ENCODE measurements at regions not wholly inside any gene's neighbourhood (a gene's known extent, or its start where the extent isn't known, plus 50 kb on each side); places are given as distances from the start of the nearest gene placed in this dataset.

GRCh38 chr15:93861956-93862741 is 369.2 kb upstream of the MCTP2 start:
- no peak for DNase-seq

- no peak for DNase-seq
Observed at GRCh38 chr15:93861413-93861812, 369.9 kb upstream of the MCTP2 start.

GRCh38 chr15:93860701-93861100 is 370.7 kb upstream of the MCTP2 start:
- DNase-seq: no peak

GRCh38 chr15:93859176-93859575 is 372.2 kb upstream of the MCTP2 start:
- no peak for DNase-seq

- no peak for DNase-seq
Observed at GRCh38 chr15:93855181-93855826, 376.1 kb upstream of the MCTP2 start.

GRCh38 chr15:93854088-93854487 is 377.3 kb upstream of the MCTP2 start:
- no peak for DNase-seq

- no peak for DNase-seq
Observed at GRCh38 chr15:93852761-93853160, 378.6 kb upstream of the MCTP2 start.

- DNase-seq: no peak
Observed at GRCh38 chr15:93848490-93848889, 382.9 kb upstream of the MCTP2 start.

- no peak for DNase-seq
Observed at GRCh38 chr15:93848076-93848475, 383.3 kb upstream of the MCTP2 start.

GRCh38 chr15:93846148-93846547 is 385.2 kb upstream of the MCTP2 start:
- no peak for DNase-seq

- no peak for DNase-seq
Observed at GRCh38 chr15:93837450-93837849, 393.9 kb upstream of the MCTP2 start.

GRCh38 chr15:93835344-93835743 is 396.0 kb upstream of the MCTP2 start:
- no peak for DNase-seq

- DNase-seq: no peak
Observed at GRCh38 chr15:93831641-93832040, 399.7 kb upstream of the MCTP2 start.

GRCh38 chr15:93830221-93831080 is 400.9 kb upstream of the MCTP2 start:
- DNase-seq: no peak

GRCh38 chr15:93829115-93829870 is 402.1 kb upstream of the MCTP2 start:
- no peak for DNase-seq

- no peak for DNase-seq
Observed at GRCh38 chr15:93826790-93827189, 404.6 kb upstream of the MCTP2 start.

- no peak for DNase-seq
Observed at GRCh38 chr15:93826293-93826692, 405.1 kb upstream of the MCTP2 start.

- DNase-seq: no peak
Observed at GRCh38 chr15:93825682-93826081, 405.7 kb upstream of the MCTP2 start.

- no peak for DNase-seq
Observed at GRCh38 chr15:93823971-93824913, 407.1 kb upstream of the MCTP2 start.

- no peak for DNase-seq
Observed at GRCh38 chr15:93820566-93820965, 410.8 kb upstream of the MCTP2 start.

GRCh38 chr15:93819826-93820225 is 411.5 kb upstream of the MCTP2 start:
- no peak for DNase-seq

GRCh38 chr15:93816815-93817214 is 414.5 kb upstream of the MCTP2 start:
- DNase-seq: no peak
